SK-N-MC (cell line): ENCODE measurements at regions not wholly inside any gene's neighbourhood (a gene's known extent, or its start where the extent isn't known, plus 50 kb on each side); places are given as distances from the start of the nearest gene placed in this dataset.
"Not testable (repeated sequence)": the region's sequence is repeated elsewhere in the genome, so short reads cannot be mapped to it uniquely, and the experiment has no call there.

Source experiments
- DNase-seq: peaks from one replicate; pipeline ENCODE4 v3.0.0-alpha.2; 2011; ENCODE audit warnings: low read depth, low spot score
- H3K27ac ChIP-seq: fragments of 200-600 bp; sonication (generic); 2 replicates; pipeline ENCODE4 v1.5.1; 2016; ENCODE audit warnings: mixed run types
- H3K36me3 ChIP-seq: fragments of 200-600 bp; sonication (generic); 2 replicates; pipeline ENCODE4 v1.6.1; 2017; ENCODE audit warnings: antibody characterized with exemption, low read length, mixed read lengths; ENCODE audit not compliant: insufficient read depth
- H3K4me3 ChIP-seq: fragments of 200-600 bp; sonication (generic); 2 replicates; pipeline ENCODE4 v1.5.1; 2016
- H3K9ac ChIP-seq: fragments of 200-600 bp; sonication (generic); 2 replicates; pipeline ENCODE4 v1.8.0; 2017; ENCODE audit warnings: mixed run types, mixed read lengths; ENCODE audit not compliant: insufficient read length
- H3K9me3 ChIP-seq: fragments of 200-600 bp; sonication (generic); 2 replicates; pipeline ENCODE4 v1.6.1; 2017; ENCODE audit warnings: low read depth, mild to moderate bottlenecking, antibody characterized with exemption, low read length, moderate library complexity, mixed read lengths
- EZH2 ChIP-seq: fragments of 200-600 bp; sonication (generic); IDR thresholded peaks from one replicate; pipeline ENCODE4 v1.6.1; 2017; ENCODE audit warnings: antibody characterized with exemption
- FOXP2 ChIP-seq: optimal IDR thresholded peaks from 2 replicates; pipeline ENCODE3; 2011; ENCODE audit warnings: mild to moderate bottlenecking, moderate library complexity; ENCODE audit not compliant: insufficient read depth; ENCODE audit errors: extremely low read length, control extremely low read depth
- POLR2AphosphoS5 ChIP-seq: IDR thresholded peaks from 2 replicates; pipeline ENCODE4 v1.6.1; 2012; ENCODE audit warnings: mild to moderate bottlenecking, low read depth, low read length, borderline replicate concordance

GRCh38 chr5:159490507-159490906 is 160.2 kb upstream of the IL12B start:
- no peak for DNase-seq
- Histone ChIP-seq H3K9me3 (no peaks in the 10 kb centered on the region), H3K27ac (no peak overlapping the region), H3K9ac (no peak overlapping the region), H3K36me3 (no peaks in the 10 kb centered on the region), H3K4me3 (no peak overlapping the region)
- TF ChIP-seq EZH2, result no peak
- no peak for TF ChIP-seq POLR2AphosphoS5
- TF ChIP-seq FOXP2, result no peak

- Histone ChIP-seq H3K9ac (no peak overlapping the region), H3K36me3 (no peaks in the 10 kb centered on the region), H3K4me3 (no peak overlapping the region), H3K9me3 (no peaks in the 10 kb centered on the region), H3K27ac (no peak overlapping the region)
- TF ChIP-seq POLR2AphosphoS5 (no peak), EZH2 (no peak), FOXP2 (no peak)
- DNase-seq, result no peak
Observed at GRCh38 chr5:159493696-159494095, 163.4 kb upstream of the IL12B start.

GRCh38 chr5:159496773-159497172 is 166.5 kb upstream of the IL12B start:
- no peak for DNase-seq
- no peak overlapping the region for H3K4me3 ChIP-seq
- H3K9ac ChIP-seq, result no peak overlapping the region
- H3K36me3 ChIP-seq, result no peaks in the 10 kb centered on the region
- no peaks in the 10 kb centered on the region for H3K9me3 ChIP-seq
- no peak overlapping the region for H3K27ac ChIP-seq
- no peak for TF ChIP-seq POLR2AphosphoS5

GRCh38 chr5:159497221-159497620 is 166.9 kb upstream of the IL12B start:
- no peaks in the 10 kb centered on the region for H3K9me3 ChIP-seq
- H3K36me3 ChIP-seq, result no peaks in the 10 kb centered on the region
- TF ChIP-seq FOXP2 (no peak), POLR2AphosphoS5 (no peak), EZH2 (no peak)
- H3K4me3 ChIP-seq, result no peak overlapping the region
- H3K9ac ChIP-seq, result no peak overlapping the region
- DNase-seq, result no peak
- H3K27ac ChIP-seq, result no peak overlapping the region

- H3K27ac ChIP-seq, result no peak overlapping the region
- H3K36me3 ChIP-seq, result no peaks in the 10 kb centered on the region
- DNase-seq, result no peak
- TF ChIP-seq FOXP2, result no peak
- TF ChIP-seq EZH2, result no peak
- TF ChIP-seq POLR2AphosphoS5, result no peak
- H3K9me3 ChIP-seq, result no peaks in the 10 kb centered on the region
- no peak overlapping the region for H3K9ac ChIP-seq
- H3K4me3 ChIP-seq, result no peak overlapping the region
Observed at GRCh38 chr5:159498630-159499029, 168.3 kb upstream of the IL12B start.

GRCh38 chr5:159502116-159502515 is 171.8 kb upstream of the IL12B start:
- not testable (repeated sequence) for H3K9ac ChIP-seq, H3K9me3 ChIP-seq, DNase-seq, H3K4me3 ChIP-seq, H3K36me3 ChIP-seq, H3K27ac ChIP-seq

GRCh38 chr5:159503236-159503635 is 172.9 kb upstream of the IL12B start:
- Histone ChIP-seq H3K36me3 (no peaks in the 10 kb centered on the region), H3K27ac (no peak overlapping the region), H3K4me3 (no peak overlapping the region), H3K9ac (no peak overlapping the region), H3K9me3 (no peaks in the 10 kb centered on the region)
- TF ChIP-seq EZH2 (no peak), FOXP2 (no peak), POLR2AphosphoS5 (no peak)
- no peak for DNase-seq

- TF ChIP-seq FOXP2 (no peak), EZH2 (no peak), POLR2AphosphoS5 (no peak)
- DNase-seq, result no peak
- Histone ChIP-seq H3K9ac (no peak overlapping the region), H3K27ac (no peak overlapping the region), H3K9me3 (no peaks in the 10 kb centered on the region), H3K36me3 (no peaks in the 10 kb centered on the region), H3K4me3 (no peak overlapping the region)
Observed at GRCh38 chr5:159504106-159504856, 174.0 kb upstream of the IL12B start.

- Histone ChIP-seq H3K27ac (no peak overlapping the region), H3K4me3 (no peak overlapping the region), H3K9ac (no peak overlapping the region), H3K36me3 (no peaks in the 10 kb centered on the region), H3K9me3 (no peaks in the 10 kb centered on the region)
- TF ChIP-seq FOXP2 (no peak), POLR2AphosphoS5 (no peak), EZH2 (no peak)
- no peak for DNase-seq
Observed at GRCh38 chr5:159504857-159505304, 174.6 kb upstream of the IL12B start.
